Liver (tissue), 8 donors: ENCODE measurements at regions not wholly inside any gene's neighbourhood (a gene's known extent, or its start where the extent isn't known, plus 50 kb on each side); places are given as distances from the start of the nearest gene placed in this dataset.

Source experiments
- DNase-seq: peaks from one replicate; pipeline ENCODE4 v3.0.0-alpha.2; 2017; ENCODE audit warnings: low spot score
- H3K27ac ChIP-seq, 2 donors: one replicate each; pipeline ENCODE4 v1.7.0; 2013; ENCODE audit warnings: inconsistent platforms in 2 of 2, low read length in 2 of 2, control low read depth in 1 of 2, low read depth in 1 of 2, mild to moderate bottlenecking in 1 of 2
- H3K27me3 ChIP-seq, 4 donors: one replicate each; pipeline versions ENCODE4 v1.6.1 to v1.7.0; 2013; ENCODE audit warnings: low read length in 3 of 4, inconsistent platforms in 1 of 4, mild to moderate bottlenecking in 1 of 4, moderate library complexity in 1 of 4; ENCODE audit not compliant: control insufficient read depth in 4 of 4, insufficient read depth in 4 of 4
- H3K36me3 ChIP-seq, 4 donors: one replicate each; pipeline versions ENCODE4 v1.6.1 to v1.7.0; 2013; ENCODE audit warnings: low read length in 3 of 4, mild to moderate bottlenecking in 3 of 4, low read depth in 1 of 4, moderate library complexity in 1 of 4; ENCODE audit not compliant: control insufficient read depth in 4 of 4, insufficient read depth in 3 of 4
- H3K4me1 ChIP-seq, 4 donors: one replicate each; pipeline versions ENCODE4 v1.6.1 to v1.7.0; 2013; ENCODE audit warnings: low read length in 3 of 4, mild to moderate bottlenecking in 3 of 4, moderate library complexity in 1 of 4; ENCODE audit not compliant: control insufficient read depth in 4 of 4, insufficient read depth in 4 of 4
- H3K4me3 ChIP-seq, 3 donors: one replicate each; pipeline versions ENCODE4 v1.6.1 to v1.7.0; 2013; ENCODE audit warnings: low read length in 3 of 3, control low read depth in 1 of 3, low read depth in 1 of 3, mild to moderate bottlenecking in 1 of 3
- H3K9ac ChIP-seq, 2 donors: one replicate each; pipeline ENCODE4 v1.7.0; 2013; ENCODE audit warnings: low read length in 2 of 2, mild to moderate bottlenecking in 2 of 2, moderate library complexity in 2 of 2, control low read depth in 1 of 2, low read depth in 1 of 2
- H3K9me3 ChIP-seq, 4 donors: one replicate each; pipeline versions ENCODE4 v1.6.1 to v1.7.0; 2013; ENCODE audit warnings: low read length in 3 of 4; ENCODE audit not compliant: control insufficient read depth in 4 of 4
- EGR1 ChIP-seq, 2 donors: IDR thresholded peaks; 2 replicates each; pipeline ENCODE4 v1.6.1; 2016 to 2018; ENCODE audit warnings: antibody characterized with exemption in 2 of 2, low read depth in 2 of 2
- FOXA1 ChIP-seq: IDR thresholded peaks from 2 replicates; pipeline ENCODE4 v1.6.1; 2016; ENCODE audit warnings: antibody characterized with exemption
- FOXA2 ChIP-seq: IDR thresholded peaks from 2 replicates; pipeline ENCODE4 v1.6.1; 2016; ENCODE audit warnings: antibody characterized with exemption
- GABPA ChIP-seq, 2 donors: IDR thresholded peaks in 1 of 2; conservative IDR thresholded peaks in 1 of 2; 2 replicates each; pipeline ENCODE4 v1.6.1; 2016; ENCODE audit warnings: antibody characterized with exemption in 2 of 2, mild to moderate bottlenecking in 1 of 2, moderate library complexity in 1 of 2
- HNF4A ChIP-seq, 2 donors: conservative IDR thresholded peaks; 2 replicates each; pipeline ENCODE4 v1.6.1; 2016; ENCODE audit warnings: antibody characterized with exemption in 2 of 2, mild to moderate bottlenecking in 2 of 2
- HNF4G ChIP-seq: IDR thresholded peaks from 2 replicates; pipeline ENCODE4 v1.6.1; 2016; ENCODE audit warnings: antibody characterized with exemption
- JUND ChIP-seq, 2 donors: IDR thresholded peaks; 2 replicates each; pipeline ENCODE4 v1.6.1; 2016; ENCODE audit warnings: antibody characterized with exemption in 2 of 2
- NR2F2 ChIP-seq: IDR thresholded peaks from 2 replicates; pipeline ENCODE4 v1.6.1; 2016; ENCODE audit warnings: antibody characterized with exemption
- RXRA ChIP-seq, 2 donors: IDR thresholded peaks; 2 replicates each; pipeline ENCODE4 v1.6.1; 2017 to 2018; ENCODE audit warnings: antibody characterized with exemption in 2 of 2, mild to moderate bottlenecking in 1 of 2
- SP1 ChIP-seq: IDR thresholded peaks from 2 replicates; pipeline ENCODE4 v1.6.1; 2018; ENCODE audit warnings: antibody characterized with exemption, mild to moderate bottlenecking
- TAF1 ChIP-seq: conservative IDR thresholded peaks from 2 replicates; pipeline ENCODE4 v1.6.1; 2016; ENCODE audit warnings: antibody characterized with exemption, mild to moderate bottlenecking
- WGBS: extraction: QIAGEN DNeasy Blood & Tissue Kit; methylation state at CpG from one replicate; pipeline ENCODE4 v1.1.7; 2013; 5-methylcytosine and 5-hydroxymethylcytosine counted together
- TF ChIP-seq, protein P1 (sequence below): fragments of 150-350 bp; IDR thresholded peaks from 2 replicates; pipeline ENCODE4 v1.5.1; 2017; ENCODE audit warnings: improper control_type of control experiment, low read depth, low read length; ENCODE audit not compliant: missing input control
- TF ChIP-seq, protein P2 (sequence below): IDR thresholded peaks from 2 replicates; pipeline ENCODE4 v1.6.1; 2016; ENCODE audit warnings: antibody characterized with exemption, mild to moderate bottlenecking
- TF ChIP-seq, protein P3 (sequence below): IDR thresholded peaks from 2 replicates; pipeline ENCODE4 v1.6.1; 2016; ENCODE audit warnings: antibody characterized with exemption
- TF ChIP-seq, protein P4 (sequence below): IDR thresholded peaks from 2 replicates; pipeline ENCODE4 v1.6.1; 2016; ENCODE audit warnings: antibody characterized with exemption
- TF ChIP-seq, protein P5 (sequence below): IDR thresholded peaks from 2 replicates; pipeline ENCODE4 v1.6.1; 2016; ENCODE audit warnings: antibody characterized with exemption
- donor health status: healthy.
- donor health status: healthy.
- donor health status: healthy.
- donor health status: healthy.
- donor health status: healthy.

DNA sequence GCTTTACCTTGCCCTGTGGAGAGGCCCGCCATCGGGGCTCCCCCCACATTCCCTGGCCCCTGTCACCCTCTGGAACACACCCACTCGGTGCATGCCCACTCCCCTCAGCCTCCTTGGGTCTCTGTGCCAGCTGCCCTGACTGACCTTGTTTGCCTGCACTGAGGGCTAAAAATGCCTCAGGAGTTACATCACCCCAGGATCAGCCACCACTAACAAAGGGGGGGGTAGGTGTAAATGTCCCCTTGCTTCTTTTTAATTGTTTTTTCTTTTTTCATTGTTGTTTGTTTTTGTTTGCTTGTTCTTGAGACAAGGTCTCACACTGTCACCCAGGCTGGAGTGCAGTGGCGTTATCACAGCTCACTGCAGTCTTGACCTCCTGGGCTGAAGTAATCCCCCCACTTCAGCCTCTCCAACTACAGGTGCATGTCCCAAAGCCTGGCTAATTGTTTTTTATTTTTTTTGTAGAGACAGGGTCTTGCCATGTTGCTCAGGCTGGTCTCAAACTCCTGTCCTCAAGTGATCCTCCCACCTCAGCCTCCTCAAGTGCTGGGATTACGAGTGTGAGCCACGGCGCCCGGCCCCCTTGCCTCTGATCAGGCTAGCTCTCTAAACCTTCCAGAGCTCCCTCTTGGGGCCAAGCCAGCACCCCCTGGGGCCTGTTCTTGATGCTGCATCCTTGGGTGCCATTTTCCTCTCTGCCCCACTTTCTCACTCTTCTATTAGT, 297.1 kb downstream of the UQCRFS1 start:
- WGBS = 74% methylated on average over 8 of the region's 8 CpGs

DNA sequence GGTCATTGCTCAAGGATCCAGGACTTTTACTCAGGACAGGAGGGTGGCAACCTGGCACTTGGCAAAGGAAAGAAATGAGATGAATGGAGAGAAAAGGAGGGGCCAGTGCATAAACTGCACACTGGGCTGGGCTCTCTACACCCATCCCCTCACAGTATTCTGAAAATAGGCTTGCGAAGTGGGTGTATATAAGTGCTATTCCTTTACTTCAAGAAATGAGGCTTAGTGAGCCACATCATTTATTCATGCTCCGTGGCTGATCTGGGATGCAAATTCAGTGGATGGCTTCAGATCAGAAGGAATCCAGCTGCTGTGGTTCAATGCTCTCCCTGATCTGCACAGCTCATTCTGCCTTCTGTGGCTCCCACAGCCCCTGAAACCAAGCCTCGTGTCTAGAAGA, 297.7 kb downstream of the UQCRFS1 start:
- Histone ChIP-seq H3K27me3 (peaks cover 0 to 8% (median under 1%) of the 10 kb centered on the region in 4 donors), H3K4me3 (no peak overlapping the region), H3K36me3 (no peaks in the 10 kb centered on the region), H3K9ac (no peak overlapping the region), H3K9me3 (peaks cover 0 to 4% (median 0%) of the 10 kb centered on the region in 4 donors), H3K27ac (no peak overlapping the region), H3K4me1 (no peaks in the 10 kb centered on the region)
- no peak for DNase-seq
- no peak for TF ChIP-seq RXRA (IDR thresholded peaks at IDR 0.05)
- TF ChIP-seq FOXA1 = no peak
- TF ChIP-seq, protein P1, sequence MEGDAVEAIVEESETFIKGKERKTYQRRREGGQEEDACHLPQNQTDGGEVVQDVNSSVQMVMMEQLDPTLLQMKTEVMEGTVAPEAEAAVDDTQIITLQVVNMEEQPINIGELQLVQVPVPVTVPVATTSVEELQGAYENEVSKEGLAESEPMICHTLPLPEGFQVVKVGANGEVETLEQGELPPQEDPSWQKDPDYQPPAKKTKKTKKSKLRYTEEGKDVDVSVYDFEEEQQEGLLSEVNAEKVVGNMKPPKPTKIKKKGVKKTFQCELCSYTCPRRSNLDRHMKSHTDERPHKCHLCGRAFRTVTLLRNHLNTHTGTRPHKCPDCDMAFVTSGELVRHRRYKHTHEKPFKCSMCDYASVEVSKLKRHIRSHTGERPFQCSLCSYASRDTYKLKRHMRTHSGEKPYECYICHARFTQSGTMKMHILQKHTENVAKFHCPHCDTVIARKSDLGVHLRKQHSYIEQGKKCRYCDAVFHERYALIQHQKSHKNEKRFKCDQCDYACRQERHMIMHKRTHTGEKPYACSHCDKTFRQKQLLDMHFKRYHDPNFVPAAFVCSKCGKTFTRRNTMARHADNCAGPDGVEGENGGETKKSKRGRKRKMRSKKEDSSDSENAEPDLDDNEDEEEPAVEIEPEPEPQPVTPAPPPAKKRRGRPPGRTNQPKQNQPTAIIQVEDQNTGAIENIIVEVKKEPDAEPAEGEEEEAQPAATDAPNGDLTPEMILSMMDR = no peak
- no peak for TF ChIP-seq SP1
- no peak for TF ChIP-seq TAF1
- TF ChIP-seq HNF4A (conservative IDR thresholded peaks at IDR 0.05) = no peak
- TF ChIP-seq, protein P2, sequence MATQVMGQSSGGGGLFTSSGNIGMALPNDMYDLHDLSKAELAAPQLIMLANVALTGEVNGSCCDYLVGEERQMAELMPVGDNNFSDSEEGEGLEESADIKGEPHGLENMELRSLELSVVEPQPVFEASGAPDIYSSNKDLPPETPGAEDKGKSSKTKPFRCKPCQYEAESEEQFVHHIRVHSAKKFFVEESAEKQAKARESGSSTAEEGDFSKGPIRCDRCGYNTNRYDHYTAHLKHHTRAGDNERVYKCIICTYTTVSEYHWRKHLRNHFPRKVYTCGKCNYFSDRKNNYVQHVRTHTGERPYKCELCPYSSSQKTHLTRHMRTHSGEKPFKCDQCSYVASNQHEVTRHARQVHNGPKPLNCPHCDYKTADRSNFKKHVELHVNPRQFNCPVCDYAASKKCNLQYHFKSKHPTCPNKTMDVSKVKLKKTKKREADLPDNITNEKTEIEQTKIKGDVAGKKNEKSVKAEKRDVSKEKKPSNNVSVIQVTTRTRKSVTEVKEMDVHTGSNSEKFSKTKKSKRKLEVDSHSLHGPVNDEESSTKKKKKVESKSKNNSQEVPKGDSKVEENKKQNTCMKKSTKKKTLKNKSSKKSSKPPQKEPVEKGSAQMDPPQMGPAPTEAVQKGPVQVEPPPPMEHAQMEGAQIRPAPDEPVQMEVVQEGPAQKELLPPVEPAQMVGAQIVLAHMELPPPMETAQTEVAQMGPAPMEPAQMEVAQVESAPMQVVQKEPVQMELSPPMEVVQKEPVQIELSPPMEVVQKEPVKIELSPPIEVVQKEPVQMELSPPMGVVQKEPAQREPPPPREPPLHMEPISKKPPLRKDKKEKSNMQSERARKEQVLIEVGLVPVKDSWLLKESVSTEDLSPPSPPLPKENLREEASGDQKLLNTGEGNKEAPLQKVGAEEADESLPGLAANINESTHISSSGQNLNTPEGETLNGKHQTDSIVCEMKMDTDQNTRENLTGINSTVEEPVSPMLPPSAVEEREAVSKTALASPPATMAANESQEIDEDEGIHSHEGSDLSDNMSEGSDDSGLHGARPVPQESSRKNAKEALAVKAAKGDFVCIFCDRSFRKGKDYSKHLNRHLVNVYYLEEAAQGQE = no peak
- TF ChIP-seq, protein P3, sequence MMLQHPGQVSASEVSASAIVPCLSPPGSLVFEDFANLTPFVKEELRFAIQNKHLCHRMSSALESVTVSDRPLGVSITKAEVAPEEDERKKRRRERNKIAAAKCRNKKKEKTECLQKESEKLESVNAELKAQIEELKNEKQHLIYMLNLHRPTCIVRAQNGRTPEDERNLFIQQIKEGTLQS = no peak
- no peak for TF ChIP-seq EGR1 (IDR thresholded peaks at IDR 0.05; ENCODE audit: low read depth in 2 of 2)
- TF ChIP-seq JUND (IDR thresholded peaks at IDR 0.05) = no peak
- TF ChIP-seq, protein P4, sequence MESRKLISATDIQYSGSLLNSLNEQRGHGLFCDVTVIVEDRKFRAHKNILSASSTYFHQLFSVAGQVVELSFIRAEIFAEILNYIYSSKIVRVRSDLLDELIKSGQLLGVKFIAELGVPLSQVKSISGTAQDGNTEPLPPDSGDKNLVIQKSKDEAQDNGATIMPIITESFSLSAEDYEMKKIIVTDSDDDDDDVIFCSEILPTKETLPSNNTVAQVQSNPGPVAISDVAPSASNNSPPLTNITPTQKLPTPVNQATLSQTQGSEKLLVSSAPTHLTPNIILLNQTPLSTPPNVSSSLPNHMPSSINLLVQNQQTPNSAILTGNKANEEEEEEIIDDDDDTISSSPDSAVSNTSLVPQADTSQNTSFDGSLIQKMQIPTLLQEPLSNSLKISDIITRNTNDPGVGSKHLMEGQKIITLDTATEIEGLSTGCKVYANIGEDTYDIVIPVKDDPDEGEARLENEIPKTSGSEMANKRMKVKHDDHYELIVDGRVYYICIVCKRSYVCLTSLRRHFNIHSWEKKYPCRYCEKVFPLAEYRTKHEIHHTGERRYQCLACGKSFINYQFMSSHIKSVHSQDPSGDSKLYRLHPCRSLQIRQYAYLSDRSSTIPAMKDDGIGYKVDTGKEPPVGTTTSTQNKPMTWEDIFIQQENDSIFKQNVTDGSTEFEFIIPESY = no peak
- TF ChIP-seq, protein P5, sequence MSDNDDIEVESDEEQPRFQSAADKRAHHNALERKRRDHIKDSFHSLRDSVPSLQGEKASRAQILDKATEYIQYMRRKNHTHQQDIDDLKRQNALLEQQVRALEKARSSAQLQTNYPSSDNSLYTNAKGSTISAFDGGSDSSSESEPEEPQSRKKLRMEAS = no peak
- no peak for TF ChIP-seq GABPA (IDR thresholded peaks at IDR 0.05 in 1 of 2, conservative IDR thresholded peaks at IDR 0.05 in 1 of 2)
- no peak for TF ChIP-seq FOXA2
- no peak for TF ChIP-seq NR2F2
- no peak for TF ChIP-seq HNF4G
- WGBS = 67% methylated on average over 3 of the region's 3 CpGs

More for the DNA sequence above, 297.1 kb downstream of the UQCRFS1 start:
- Histone ChIP-seq H3K36me3 (no peaks in the 10 kb centered on the region), H3K4me1 (no peaks in the 10 kb centered on the region), H3K4me3 (no peak overlapping the region), H3K27ac (no peak overlapping the region), H3K9me3 (peaks cover 0 to 4% (median 0%) of the 10 kb centered on the region in 4 donors), H3K9ac (no peak overlapping the region), H3K27me3 (peaks cover 0 to 8% (median under 1%) of the 10 kb centered on the region in 4 donors)
- TF ChIP-seq, protein P5 = no peak
- no peak for TF ChIP-seq NR2F2
- no peak for DNase-seq
